Adipocyte (in vitro differentiated cells): ENCODE measurements at regions not wholly inside any gene's neighbourhood (a gene's known extent, or its start where the extent isn't known, plus 50 kb on each side); places are given as distances from the start of the nearest gene placed in this dataset.
A peak's percentile ranks its signal among the peaks of the same experiment; 100 is the strongest.
"Not testable (repeated sequence)": the region's sequence is repeated elsewhere in the genome, so short reads cannot be mapped to it uniquely, and the experiment has no call there.

ENCODE experiments used
- DNase-seq: peaks from one replicate; pipeline ENCODE4 v3.0.0-alpha.2; 2015; ENCODE audit warnings: low read depth
- H3K27me3 ChIP-seq: replicated peaks from 2 replicates; pipeline ENCODE4 v1.7.0; 2013; ENCODE audit warnings: mild to moderate bottlenecking, low read length, moderate library complexity; ENCODE audit not compliant: control insufficient read depth, insufficient read depth
- H3K36me3 ChIP-seq: 2 replicates; pipeline ENCODE4 v1.7.0; 2013; ENCODE audit warnings: low read length, mild to moderate bottlenecking, moderate library complexity; ENCODE audit not compliant: control insufficient read depth, insufficient read depth, severe bottlenecking
- H3K4me1 ChIP-seq: 2 replicates; pipeline ENCODE4 v1.7.0; 2013; ENCODE audit warnings: mild to moderate bottlenecking, low read length, moderate library complexity; ENCODE audit not compliant: control insufficient read depth, insufficient read depth
- H3K4me3 ChIP-seq: 2 replicates; pipeline ENCODE4 v1.7.0; 2013; ENCODE audit warnings: mild to moderate bottlenecking, low read length, moderate library complexity
- H3K9ac ChIP-seq: 2 replicates; pipeline ENCODE4 v1.7.0; 2013; ENCODE audit warnings: mild to moderate bottlenecking, low read length, moderate library complexity
- H3K9me3 ChIP-seq: 2 replicates; pipeline ENCODE4 v1.7.0; 2013; ENCODE audit warnings: mild to moderate bottlenecking, low read length, moderate library complexity; ENCODE audit not compliant: control insufficient read depth

GRCh38 chr2:175806570-175806969 lies 195.5 kb downstream of the LNPK start:
- H3K4me1 ChIP-seq, result peaks cover 12% of the 10 kb centered on the region
- no peak for DNase-seq
- no peaks in the 10 kb centered on the region for H3K36me3 ChIP-seq
- no peak overlapping the region for H3K4me3 ChIP-seq
- no peaks in the 10 kb centered on the region for H3K9me3 ChIP-seq
- H3K9ac ChIP-seq, result no peak overlapping the region
- no peaks in the 10 kb centered on the region for H3K27me3 ChIP-seq

DNA sequence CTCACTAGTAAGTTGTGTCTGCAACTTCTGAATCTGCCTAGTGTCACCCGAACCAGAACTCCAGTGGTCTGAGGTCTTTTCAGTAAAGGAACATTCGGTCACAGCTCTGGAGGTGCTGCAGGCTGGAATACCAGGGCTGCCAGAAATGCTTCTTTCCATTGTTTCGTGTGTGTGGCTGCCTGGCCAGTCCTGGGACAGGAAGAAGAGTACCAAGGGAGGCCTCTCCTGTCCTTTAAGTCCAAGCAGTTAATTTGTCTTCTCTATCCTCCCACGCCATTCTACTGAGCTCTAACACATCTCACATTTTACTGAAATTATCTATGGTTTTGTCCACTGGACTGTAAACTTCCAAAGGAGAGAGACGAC lies 196.0 kb downstream of the LNPK start:
- peaks cover 12% of the 10 kb centered on the region for H3K4me1 ChIP-seq
- no peaks in the 10 kb centered on the region for H3K27me3 ChIP-seq
- no peak for DNase-seq
- H3K9ac ChIP-seq, result no peak overlapping the region
- H3K4me3 ChIP-seq, result no peak overlapping the region
- no peaks in the 10 kb centered on the region for H3K9me3 ChIP-seq
- no peaks in the 10 kb centered on the region for H3K36me3 ChIP-seq

- no peak for DNase-seq
- no peak overlapping the region for H3K4me3 ChIP-seq
- H3K27me3 ChIP-seq, result no peaks in the 10 kb centered on the region
- H3K9me3 ChIP-seq, result no peaks in the 10 kb centered on the region
- peaks cover 12% of the 10 kb centered on the region for H3K4me1 ChIP-seq
- no peaks in the 10 kb centered on the region for H3K36me3 ChIP-seq
- no peak overlapping the region for H3K9ac ChIP-seq
These were observed 196.5 kb downstream of the LNPK start for GRCh38 chr2:175805442-175806124.

- H3K27me3 ChIP-seq, result no peaks in the 10 kb centered on the region
- DNase-seq, result no peak
- peaks cover 12% of the 10 kb centered on the region for H3K4me1 ChIP-seq
- H3K4me3 ChIP-seq, result no peak overlapping the region
- H3K9ac ChIP-seq, result no peak overlapping the region
- H3K36me3 ChIP-seq, result no peaks in the 10 kb centered on the region
- H3K9me3 ChIP-seq, result no peaks in the 10 kb centered on the region
These were observed 197.9 kb downstream of the LNPK start for GRCh38 chr2:175804122-175804521.

- not testable (repeated sequence) for H3K27me3 ChIP-seq, H3K9ac ChIP-seq, H3K4me3 ChIP-seq, H3K36me3 ChIP-seq, H3K4me1 ChIP-seq, DNase-seq
- H3K9me3 ChIP-seq, result peaks cover 27% of the 10 kb centered on the region
These were observed 205.6 kb downstream of the LNPK start for GRCh38 chr2:175796422-175796821.

GRCh38 chr2:175793648-175794047 lies 208.4 kb downstream of the LNPK start:
- Histone ChIP-seq H3K9me3 (peaks cover 27% of the 10 kb centered on the region), H3K4me3 (no peak overlapping the region), H3K4me1 (no peaks in the 10 kb centered on the region), H3K27me3 (no peaks in the 10 kb centered on the region), H3K9ac (no peak overlapping the region), H3K36me3 (no peaks in the 10 kb centered on the region)
- DNase-seq, result no peak

GRCh38 chr2:175792881-175793280 lies 209.2 kb downstream of the LNPK start:
- DNase-seq, result no peak
- Histone ChIP-seq H3K4me3 (no peak overlapping the region), H3K36me3 (no peaks in the 10 kb centered on the region), H3K4me1 (no peaks in the 10 kb centered on the region), H3K9me3 (peaks cover 27% of the 10 kb centered on the region), H3K9ac (no peak overlapping the region), H3K27me3 (no peaks in the 10 kb centered on the region)

- Histone ChIP-seq H3K27me3 (no peaks in the 10 kb centered on the region), H3K4me1 (no peaks in the 10 kb centered on the region), H3K9me3 (peaks cover 27% of the 10 kb centered on the region), H3K36me3 (no peaks in the 10 kb centered on the region), H3K4me3 (no peak overlapping the region), H3K9ac (no peak overlapping the region)
- DNase-seq, result no peak
These were observed 209.9 kb downstream of the LNPK start for GRCh38 chr2:175792199-175792598.

DNA sequence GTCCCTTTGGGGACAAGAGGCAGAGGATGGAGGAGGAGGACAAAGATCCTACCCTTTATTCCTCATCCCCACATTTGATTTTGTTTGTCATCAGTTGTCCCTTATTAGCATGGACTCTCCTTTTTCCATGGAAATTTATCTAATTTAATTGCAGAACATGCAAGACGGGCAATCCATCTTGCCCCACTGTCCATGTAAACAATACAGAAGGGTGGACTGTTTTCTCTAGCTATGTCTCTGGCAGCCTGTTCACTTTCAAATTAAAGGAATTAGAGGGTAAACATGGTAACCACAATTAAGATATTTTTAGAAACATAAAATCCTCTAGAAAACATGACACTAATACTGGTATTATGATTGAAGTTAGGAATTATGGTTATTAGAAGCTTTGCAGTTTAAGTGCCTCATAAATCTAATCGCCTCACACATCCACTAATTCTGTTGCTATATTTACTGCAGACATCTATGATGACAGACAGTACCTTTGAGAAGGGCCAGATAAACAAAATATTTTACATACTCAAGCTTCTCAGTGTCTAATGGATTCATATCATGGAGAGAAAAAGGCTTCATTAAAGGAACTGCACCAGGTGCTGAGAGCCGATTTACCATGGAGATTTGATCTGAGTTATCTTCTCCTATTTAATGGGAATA lies 215.5 kb downstream of the LNPK start:
- no peaks in the 10 kb centered on the region for H3K9me3 ChIP-seq
- no peaks in the 10 kb centered on the region for H3K4me1 ChIP-seq
- H3K4me3 ChIP-seq, result no peak overlapping the region
- no peaks in the 10 kb centered on the region for H3K27me3 ChIP-seq
- H3K36me3 ChIP-seq, result no peaks in the 10 kb centered on the region
- no peak overlapping the region for H3K9ac ChIP-seq
- no peak for DNase-seq

DNA sequence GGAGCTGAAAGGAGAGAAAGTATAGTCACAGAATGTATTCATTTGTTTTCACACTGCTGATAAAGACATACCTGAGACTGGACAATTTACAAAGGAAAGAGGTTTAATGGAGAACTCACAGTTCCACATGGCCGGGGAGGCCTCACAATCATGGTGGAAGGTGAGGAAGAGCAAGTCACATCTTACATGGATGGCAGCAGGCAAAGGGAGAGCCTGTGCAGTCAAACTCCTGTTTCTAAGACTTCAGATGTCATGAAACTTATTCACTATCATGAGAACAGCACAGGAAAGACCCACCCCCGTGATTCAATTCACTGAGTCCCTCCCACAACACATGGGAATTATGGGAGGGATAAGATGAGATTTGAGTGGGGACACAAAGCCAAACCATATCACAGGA lies 224.7 kb downstream of the LNPK start:
- not testable (repeated sequence) for DNase-seq, H3K36me3 ChIP-seq, H3K9me3 ChIP-seq, H3K27me3 ChIP-seq, H3K9ac ChIP-seq, H3K4me1 ChIP-seq, H3K4me3 ChIP-seq

DNA sequence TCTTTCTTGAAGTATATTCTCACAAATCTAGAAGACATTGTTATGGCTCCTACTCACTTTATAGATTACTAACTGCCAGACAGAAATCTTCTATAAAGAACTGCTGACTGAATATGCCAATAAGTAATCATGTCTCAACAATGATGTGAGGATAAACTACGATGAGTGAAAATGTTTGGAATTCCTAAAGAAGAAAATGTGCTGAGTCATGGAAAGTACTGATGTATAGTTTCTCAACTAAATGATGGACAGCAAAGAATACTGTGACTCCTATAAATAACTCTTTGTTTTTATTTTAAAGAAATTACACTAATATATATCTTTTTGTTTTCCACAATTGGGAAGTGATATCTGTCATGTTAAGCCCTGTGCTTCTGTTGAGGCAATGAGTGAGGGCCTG lies 232.9 kb downstream of the LNPK start:
- H3K27me3 ChIP-seq, result no peaks in the 10 kb centered on the region
- H3K36me3 ChIP-seq, result no peaks in the 10 kb centered on the region
- no peaks in the 10 kb centered on the region for H3K4me1 ChIP-seq
- peak; percentile 29 for DNase-seq
- H3K4me3 ChIP-seq, result no peak overlapping the region
- no peak overlapping the region for H3K9ac ChIP-seq
- no peaks in the 10 kb centered on the region for H3K9me3 ChIP-seq

- Histone ChIP-seq H3K9me3 (no peaks in the 10 kb centered on the region), H3K27me3 (no peaks in the 10 kb centered on the region), H3K9ac (no peak overlapping the region), H3K4me3 (no peak overlapping the region), H3K4me1 (no peaks in the 10 kb centered on the region), H3K36me3 (no peaks in the 10 kb centered on the region)
- DNase-seq, result peak; percentile 16
These were observed 235.2 kb downstream of the LNPK start for GRCh38 chr2:175766880-175767279.
